CD4-positive, alpha-beta T cell treated with Interleukin-17A for 1 hour (primary cell): ENCODE measurements at regions not wholly inside any gene's neighbourhood (a gene's known extent, or its start where the extent isn't known, plus 50 kb on each side); places are given as distances from the start of the nearest gene placed in this dataset.

Experiments used
- DNase-seq: peaks from one replicate; pipeline ENCODE4 v3.0.0-alpha.2; 2020

GRCh38 chr7:13047061-13047460, 359.6 kb downstream of the ARL4A start:
- no peak for DNase-seq

GRCh38 chr7:13049946-13050345, 362.5 kb downstream of the ARL4A start:
- DNase-seq: no peak

GRCh38 chr7:13050703-13051102, 363.3 kb downstream of the ARL4A start:
- DNase-seq: no peak

- DNase-seq: no peak
Measured at GRCh38 chr7:13055732-13056368, 368.4 kb downstream of the ARL4A start.

GRCh38 chr7:13057462-13058200, 370.2 kb downstream of the ARL4A start:
- peak; percentile 5 for DNase-seq

GRCh38 chr7:13060173-13060572, 372.7 kb downstream of the ARL4A start:
- no peak for DNase-seq

GRCh38 chr7:13061115-13061514, 373.7 kb downstream of the ARL4A start:
- no peak for DNase-seq

GRCh38 chr7:13062631-13063030, 375.2 kb downstream of the ARL4A start:
- no peak for DNase-seq

- DNase-seq: no peak
Measured at GRCh38 chr7:13067036-13067435, 379.6 kb downstream of the ARL4A start.

GRCh38 chr7:13068032-13068431, 380.6 kb downstream of the ARL4A start:
- DNase-seq: no peak

GRCh38 chr7:13069841-13070240, 382.4 kb downstream of the ARL4A start:
- DNase-seq: no peak

- DNase-seq: no peak
Measured at GRCh38 chr7:13072014-13072413, 384.6 kb downstream of the ARL4A start.

GRCh38 chr7:13077466-13077865, 390.0 kb downstream of the ARL4A start:
- DNase-seq: no peak

- DNase-seq: no peak
Measured at GRCh38 chr7:13078105-13078504, 390.7 kb downstream of the ARL4A start.

- DNase-seq: no peak
Measured at GRCh38 chr7:13090959-13091358, 403.5 kb downstream of the ARL4A start.

GRCh38 chr7:13091974-13092707, 404.7 kb downstream of the ARL4A start:
- no peak for DNase-seq

- DNase-seq: no peak
Measured at GRCh38 chr7:13092708-13093005, 405.2 kb downstream of the ARL4A start.

GRCh38 chr7:13093160-13093559, 405.7 kb downstream of the ARL4A start:
- no peak for DNase-seq

- no peak for DNase-seq
Measured at GRCh38 chr7:13097499-13097898, 410.1 kb downstream of the ARL4A start.

- DNase-seq: no peak
Measured at GRCh38 chr7:13098161-13098560, 410.7 kb downstream of the ARL4A start.

GRCh38 chr7:13099154-13099795, 411.8 kb downstream of the ARL4A start:
- DNase-seq: no peak

- no peak for DNase-seq
Measured at GRCh38 chr7:13104128-13104527, 416.7 kb downstream of the ARL4A start.

- DNase-seq: no peak
Measured at GRCh38 chr7:13105209-13105608, 417.8 kb downstream of the ARL4A start.

GRCh38 chr7:13106513-13106912, 419.1 kb downstream of the ARL4A start:
- no peak for DNase-seq
